HG03097 (cell line): ENCODE measurements at regions not wholly inside any gene's neighbourhood (a gene's known extent, or its start where the extent isn't known, plus 50 kb on each side); places are given as distances from the start of the nearest gene placed in this dataset.
"Not testable (repeated sequence)": the region's sequence is repeated elsewhere in the genome, so short reads cannot be mapped to it uniquely, and the experiment has no call there.

Experiments used
- ATAC-seq: cut with Tn5 transposase; IDR thresholded peaks from one replicate; pipeline ENCODE4 v1.9.1; 2021; ENCODE audit not compliant: unreplicated experiment, low FRiP score

DNA sequence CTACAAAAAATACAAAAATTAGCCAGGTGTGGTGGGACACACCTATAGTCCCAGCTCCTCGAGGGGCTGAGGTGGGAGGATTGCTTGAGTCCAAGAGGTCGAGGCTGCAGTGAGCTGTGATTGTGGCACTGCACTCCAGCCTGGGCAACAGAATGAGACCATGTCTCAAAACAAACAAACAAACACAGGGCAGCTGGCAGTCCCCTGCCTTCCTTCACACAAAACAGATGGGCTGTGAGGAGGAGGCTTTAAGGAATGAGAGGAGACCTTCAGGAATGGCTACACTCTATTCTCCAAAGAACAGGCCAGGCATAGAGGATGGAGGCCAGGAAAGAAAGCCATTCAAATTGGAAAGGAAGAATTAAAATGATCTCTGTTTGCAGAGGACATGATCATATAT is 65.6 kb upstream of the MAML3 start:
- no peak for ATAC-seq

DNA sequence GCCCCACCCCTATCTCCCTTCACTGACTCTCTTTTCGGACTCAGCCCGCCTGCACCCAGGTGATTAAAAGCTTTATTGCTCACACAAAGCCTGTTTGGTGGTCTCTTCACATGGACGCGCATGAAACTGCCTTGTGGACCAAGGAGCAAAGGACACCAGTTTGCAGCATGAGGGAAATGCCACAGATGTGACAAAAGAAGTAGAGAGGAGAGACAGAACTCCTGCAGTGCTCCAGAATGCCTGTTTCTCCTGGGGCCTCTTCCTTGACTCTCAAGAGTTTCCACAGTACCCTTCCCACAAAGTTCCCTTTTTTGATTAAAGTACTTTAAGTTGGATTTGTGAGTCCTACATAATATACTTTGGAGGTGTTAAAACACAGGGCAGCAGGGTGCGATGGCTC is 65.1 kb upstream of the MAML3 start:
- ATAC-seq: not testable (repeated sequence)

DNA sequence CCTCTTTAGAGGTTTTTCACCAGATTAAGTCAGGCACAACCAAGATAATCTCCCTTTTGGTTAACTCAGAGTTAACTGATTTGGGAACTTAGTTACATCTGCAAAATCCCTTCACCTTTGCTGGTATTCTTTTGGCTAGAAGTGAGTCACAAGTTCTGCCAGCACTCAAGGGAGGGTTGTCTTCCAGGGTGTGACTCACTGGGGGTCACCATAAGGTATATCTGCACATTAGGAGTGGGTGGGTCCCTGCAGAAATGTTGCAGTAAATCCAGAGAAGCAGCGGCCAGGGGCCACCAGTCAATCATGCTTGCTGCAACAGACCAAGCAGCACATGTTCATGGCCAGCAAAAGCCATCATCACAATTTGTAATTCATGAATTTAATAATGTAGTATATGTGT is 59.8 kb upstream of the MAML3 start:
- ATAC-seq: no peak

DNA sequence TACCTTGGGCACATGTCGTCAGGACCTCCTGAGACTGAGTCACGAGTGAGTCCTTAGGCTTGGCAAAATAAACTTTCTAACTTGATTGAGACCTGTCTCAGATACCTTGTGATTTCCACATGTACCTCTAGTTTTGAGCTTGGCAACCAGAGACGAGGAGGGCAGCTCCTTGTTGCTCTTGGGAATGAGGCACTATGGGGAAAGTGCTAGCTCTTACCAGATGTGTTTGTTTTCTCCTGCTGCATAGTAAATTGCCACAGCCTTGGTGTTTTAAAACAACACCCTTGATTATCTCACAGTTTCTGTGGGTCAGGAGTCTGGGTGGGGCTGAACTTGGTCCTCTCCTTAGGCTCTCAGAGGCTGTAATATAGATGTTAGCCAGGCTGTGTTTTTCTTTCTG is 59.1 kb upstream of the MAML3 start:
- ATAC-seq: no peak

DNA sequence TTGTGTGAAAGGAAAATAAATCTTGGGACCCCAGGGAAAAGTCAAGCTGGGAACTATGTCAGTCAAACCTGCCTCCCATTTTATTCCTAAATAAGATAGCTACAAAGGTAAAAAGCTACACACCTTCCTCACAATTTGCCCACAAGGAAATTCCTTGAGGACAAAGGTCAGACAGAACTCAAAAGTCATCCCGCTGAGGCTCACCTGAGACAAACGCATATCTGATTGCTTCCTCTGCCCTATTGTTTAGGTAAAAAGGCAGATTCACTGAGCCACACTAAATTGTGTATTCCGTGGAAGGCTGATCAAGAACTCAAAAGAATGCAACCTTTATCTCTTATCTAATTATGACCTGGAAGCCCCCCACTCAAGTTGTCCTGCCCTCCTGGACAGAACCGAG is 58.7 kb upstream of the MAML3 start:
- no peak for ATAC-seq

DNA sequence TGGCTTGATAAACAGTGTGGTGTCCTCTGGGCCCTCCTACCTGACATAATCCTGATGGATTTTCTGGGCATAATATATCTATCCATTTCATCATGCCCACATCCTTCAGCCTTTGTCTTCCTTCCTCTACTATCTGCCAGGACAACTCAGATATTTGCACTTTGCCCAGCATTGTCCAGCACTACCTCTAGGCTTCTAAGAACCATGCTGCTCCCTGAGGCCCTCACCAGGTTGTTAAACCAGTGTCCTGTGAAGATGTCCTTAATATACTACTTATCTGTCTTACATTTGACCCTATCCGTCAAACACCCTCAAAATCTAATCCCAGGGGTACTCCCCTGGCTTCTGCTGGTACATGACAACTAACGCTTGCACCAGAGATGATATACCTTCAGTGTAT is 58.2 kb upstream of the MAML3 start:
- ATAC-seq: no peak

DNA sequence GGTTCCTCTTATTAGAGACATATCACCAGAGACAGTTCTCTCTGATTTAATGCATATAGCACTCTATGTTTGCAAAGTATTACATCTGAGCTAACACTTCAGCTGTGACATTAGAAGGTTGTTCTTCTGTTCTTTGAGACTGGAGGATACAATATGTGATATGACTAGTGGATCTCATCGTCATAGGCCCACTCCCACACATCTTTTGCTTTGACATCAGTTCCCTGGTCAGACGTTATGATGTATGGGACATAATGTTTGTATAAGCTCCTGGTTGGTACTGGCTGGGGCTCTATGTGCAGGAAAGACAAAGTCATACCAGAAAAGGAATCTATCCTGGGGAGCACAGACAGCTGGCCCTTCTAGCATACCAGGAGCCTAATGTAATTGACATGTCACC is 57.7 kb upstream of the MAML3 start:
- ATAC-seq: no peak

DNA sequence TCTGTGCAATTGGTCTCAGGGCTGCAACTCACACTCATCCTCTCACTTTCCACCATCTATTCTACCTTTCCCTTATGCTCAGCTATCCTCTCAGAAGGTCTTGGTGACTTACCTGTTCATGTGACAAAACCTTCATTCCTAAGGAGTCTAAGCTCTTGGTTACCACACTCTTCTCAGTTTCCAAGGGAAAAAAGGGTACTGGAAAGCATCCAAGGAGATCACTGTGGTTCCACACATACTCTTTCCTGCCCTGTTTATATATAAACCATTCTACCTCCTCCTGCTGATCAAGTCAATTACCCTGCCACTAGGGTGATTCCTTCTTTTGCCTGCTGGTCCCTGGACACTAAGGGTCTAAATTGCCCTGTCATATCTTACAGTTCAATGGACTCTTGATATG is 57.2 kb upstream of the MAML3 start:
- ATAC-seq: no peak

DNA sequence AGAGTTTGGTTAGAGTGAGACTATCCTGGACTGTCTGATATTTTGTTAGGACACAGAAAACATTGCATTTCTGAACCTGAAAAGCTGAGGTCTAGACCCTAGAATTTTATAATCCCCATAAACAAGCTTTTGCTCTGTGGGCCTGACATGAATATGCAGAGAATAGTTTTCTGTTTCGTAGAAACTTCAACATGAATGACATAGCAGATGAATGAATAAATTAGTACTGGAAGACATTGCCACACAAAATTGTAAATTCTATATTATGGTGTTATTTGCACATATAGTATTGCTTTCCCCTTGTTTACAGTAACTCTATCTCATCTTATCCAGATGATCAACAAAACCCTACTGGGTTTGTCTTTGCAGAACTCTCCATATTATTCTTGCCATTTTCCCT is 54.9 kb upstream of the MAML3 start:
- ATAC-seq: no peak
